IMR-90 (cell line): ENCODE measurements at regions not wholly inside any gene's neighbourhood (a gene's known extent, or its start where the extent isn't known, plus 50 kb on each side); places are given as distances from the start of the nearest gene placed in this dataset.

ENCODE experiments used
- CTCF ChIP-seq: conservative IDR thresholded peaks from 2 replicates; pipeline ENCODE4 v1.5.1; 2012; ENCODE audit warnings: mild to moderate bottlenecking, low read depth, low read length, improper control_type of control experiment
- POLR2A ChIP-seq: IDR thresholded peaks from 2 replicates; pipeline ENCODE4 v1.6.1; 2012; ENCODE audit warnings: mild to moderate bottlenecking, low read depth, low read length
- SMC3 ChIP-seq: fragments of 150-350 bp; IDR thresholded peaks from 2 replicates; pipeline ENCODE4 v1.6.1; 2016; ENCODE audit warnings: low read depth, mild to moderate bottlenecking, antibody characterized with exemption, low read length, moderate library complexity
- USF2 ChIP-seq: fragments of 150-350 bp; IDR thresholded peaks from 2 replicates; pipeline ENCODE4 v1.6.1; 2017; ENCODE audit warnings: mild to moderate bottlenecking, antibody characterized with exemption, low read length, low read depth

- TF ChIP-seq POLR2A: no peak
- no peak for TF ChIP-seq CTCF
- no peak for TF ChIP-seq USF2
- TF ChIP-seq SMC3: no peak
Measured at GRCh38 chr7:124113045-124113444, 80.2 kb upstream of the TMEM229A start.
